Dedifferentiated amniotic fluid mesenchymal stem cell (primary cell): ENCODE measurements at regions not wholly inside any gene's neighbourhood (a gene's known extent, or its start where the extent isn't known, plus 50 kb on each side); places are given as distances from the start of the nearest gene placed in this dataset.

Source experiments
- DNase-seq: peaks from one replicate; pipeline ENCODE4 v3.0.0-alpha.2; 2016; ENCODE audit errors: extremely low spot score

- DNase-seq, result no peak
Measured at GRCh38 chr2:19846567-19846966, 55.2 kb downstream of the TTC32 start.

GRCh38 chr2:19846030-19846429 is 55.8 kb downstream of the TTC32 start:
- DNase-seq, result no peak

GRCh38 chr2:19845323-19845920 is 56.4 kb downstream of the TTC32 start:
- no peak for DNase-seq

GRCh38 chr2:19844750-19845149 is 57.0 kb downstream of the TTC32 start:
- DNase-seq, result no peak

- DNase-seq, result no peak
Measured at GRCh38 chr2:19843992-19844515, 57.7 kb downstream of the TTC32 start.

GRCh38 chr2:19841918-19842693 is 59.7 kb downstream of the TTC32 start:
- DNase-seq, result no peak

- no peak for DNase-seq
Measured at GRCh38 chr2:19839438-19839837, 62.3 kb downstream of the TTC32 start.

- DNase-seq, result no peak
Measured at GRCh38 chr2:19838616-19839015, 63.2 kb downstream of the TTC32 start.

GRCh38 chr2:19837235-19837766 is 64.5 kb downstream of the TTC32 start:
- DNase-seq, result no peak

- DNase-seq, result no peak
Measured at GRCh38 chr2:19835781-19836281, 66.0 kb downstream of the TTC32 start.

- DNase-seq, result no peak
Measured at GRCh38 chr2:19833978-19834377, 67.8 kb downstream of the TTC32 start.

- DNase-seq, result no peak
Measured at GRCh38 chr2:19829672-19830071, 72.1 kb downstream of the TTC32 start.

- no peak for DNase-seq
Measured at GRCh38 chr2:19826874-19827273, 74.9 kb downstream of the TTC32 start.

GRCh38 chr2:19823507-19823906 is 78.3 kb downstream of the TTC32 start:
- peak; percentile 55 for DNase-seq

- peak; percentile 52 for DNase-seq
Measured at GRCh38 chr2:19819097-19820065, 82.4 kb downstream of the TTC32 start.

- no peak for DNase-seq
Measured at GRCh38 chr2:19818543-19818942, 83.2 kb downstream of the TTC32 start.

GRCh38 chr2:19818039-19818438 is 83.7 kb downstream of the TTC32 start:
- DNase-seq, result no peak

- no peak for DNase-seq
Measured at GRCh38 chr2:19815746-19816145, 86.0 kb downstream of the TTC32 start.

GRCh38 chr2:19812166-19812565 is 89.6 kb downstream of the TTC32 start:
- peak; percentile 65 for DNase-seq

- no peak for DNase-seq
Measured at GRCh38 chr2:19811186-19811585, 90.6 kb downstream of the TTC32 start.

- DNase-seq, result no peak
Measured at GRCh38 chr2:19810637-19811036, 91.1 kb downstream of the TTC32 start.

- DNase-seq, result no peak
Measured at GRCh38 chr2:19810148-19810547, 91.6 kb downstream of the TTC32 start.
